ENCODE measurements at regions not wholly inside any gene's neighbourhood (a gene's known extent, or its start where the extent isn't known, plus 50 kb on each side); places are given as distances from the start of the nearest gene placed in this dataset.

DNA sequence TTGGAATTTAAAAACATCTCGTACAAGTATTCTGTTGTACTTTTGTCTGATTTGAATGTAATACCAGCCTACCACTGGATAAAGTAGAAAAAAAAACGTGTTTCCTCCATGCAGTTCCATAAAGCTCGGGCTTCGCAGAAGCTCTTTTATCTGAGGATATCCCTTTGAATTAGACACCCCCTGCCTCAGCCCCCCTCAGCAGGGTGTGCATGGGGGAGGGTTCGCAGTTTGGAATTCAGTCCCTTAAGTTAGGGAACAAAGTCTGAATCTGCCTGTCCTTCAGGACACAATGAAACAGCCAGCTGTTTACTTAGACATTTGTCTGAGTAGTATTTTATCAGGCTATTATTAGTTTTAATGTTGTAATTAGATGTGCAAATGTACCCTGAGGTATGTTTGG is 234.0 kb upstream of the CAND1 start:
- POLR2A ChIA-PET, result no interaction called here
- intact Hi-C loops (cut with micrococcal nuclease) (no loop called here), dilution Hi-C loops (cut with MboI; ENCODE audit: extremely low pct_ligation_motif_present, low sequenced_read_pairs) (no loop called here)
- BruUV-seq (replicated peaks), result no TSS peak
- no peak overlapping the region for H3K4me3 ChIP-seq (replicated peaks in 1 of 3; ENCODE audit: insufficient read depth in 1 of 3, low read depth in 1 of 3, low read length in 3 of 3)
- H3K27ac ChIP-seq (ENCODE audit: insufficient read depth, low read depth, low read length), result no peak overlapping the region
- no peaks in the 10 kb centered on the region for H3K9me1 ChIP-seq (replicated peaks; ENCODE audit: control insufficient read depth, extremely low read depth, insufficient read depth, low read length)
- no peak for TF ChIP-seq MAX (IDR thresholded peaks at IDR 0.05; ENCODE audit: insufficient read depth, insufficient read length)
- no peaks in the 10 kb centered on the region for H3K79me2 ChIP-seq (ENCODE audit: control insufficient read depth, insufficient read depth, low read length)
- CTCF ChIA-PET, result interaction anchor here (1.0 to 1.1 kb wide), 2 partner anchors 8 to 126 kb away, joined by 3 read pairs; no protein-coding TSS in a partner anchor
- H3K27me3 ChIP-seq (ENCODE audit: control insufficient read depth in 2 of 2, insufficient read depth in 2 of 2, low read length in 2 of 2), result no peaks in the 10 kb centered on the region
- H4K20me1 ChIP-seq (replicated peaks; ENCODE audit: control insufficient read depth, extremely low read depth, insufficient read depth, low read length), result no peaks in the 10 kb centered on the region
- H2AFZ ChIP-seq (ENCODE audit: low read depth, low read length), result no peak overlapping the region
- H3K4me1 ChIP-seq (ENCODE audit: control insufficient read depth, extremely low read depth, insufficient read depth, low read length), result no peaks in the 10 kb centered on the region
- no peaks in the 10 kb centered on the region for H3K36me3 ChIP-seq (ENCODE audit: control insufficient read depth in 2 of 2, extremely low read depth in 1 of 2, insufficient read depth in 2 of 2, low read length in 2 of 2)
- FAIRE-seq (no peak), DNase-seq (ENCODE audit: low read depth, low spot score) (no peak)
- no peak overlapping the region for H3K9ac ChIP-seq (replicated peaks; ENCODE audit: extremely low read depth, insufficient read depth, low read length)
- H3K9me3 ChIP-seq (replicated peaks; ENCODE audit: control insufficient read depth, insufficient read depth, low read length), result no peaks in the 10 kb centered on the region
- no peak overlapping the region for H3K4me2 ChIP-seq (ENCODE audit: insufficient read depth, low read length)

DNA sequence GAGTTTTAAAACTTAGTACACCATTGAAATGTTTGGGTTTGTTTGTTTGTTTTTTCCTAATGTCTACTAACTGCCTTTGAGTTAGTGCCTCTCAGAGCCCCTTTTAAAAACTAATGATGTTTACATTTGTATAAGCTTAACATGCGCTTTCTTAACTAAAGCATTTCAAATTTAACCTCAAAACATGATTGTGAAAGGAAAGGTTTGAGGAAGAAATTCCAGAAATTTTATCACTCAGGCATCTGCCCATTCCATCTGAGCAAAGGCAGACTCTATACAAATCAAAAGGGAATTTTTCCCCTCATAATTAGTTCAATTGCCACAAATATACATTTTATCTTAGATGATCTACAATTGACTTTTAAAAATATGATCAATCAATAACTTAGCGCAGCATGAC is 230.7 kb upstream of the CAND1 start:
- Histone ChIP-seq H3K4me1 (ENCODE audit: control insufficient read depth, extremely low read depth, insufficient read depth, low read length) (no peaks in the 10 kb centered on the region), H3K36me3 (ENCODE audit: control insufficient read depth in 2 of 2, extremely low read depth in 1 of 2, insufficient read depth in 2 of 2, low read length in 2 of 2) (no peaks in the 10 kb centered on the region), H3K9me1 (replicated peaks; ENCODE audit: control insufficient read depth, extremely low read depth, insufficient read depth, low read length) (no peaks in the 10 kb centered on the region), H2AFZ (ENCODE audit: low read depth, low read length) (no peak overlapping the region), H3K27ac (ENCODE audit: insufficient read depth, low read depth, low read length) (no peak overlapping the region), H4K20me1 (replicated peaks; ENCODE audit: control insufficient read depth, extremely low read depth, insufficient read depth, low read length) (no peaks in the 10 kb centered on the region), H3K79me2 (ENCODE audit: control insufficient read depth, insufficient read depth, low read length) (no peaks in the 10 kb centered on the region), H3K4me3 (replicated peaks in 1 of 3; ENCODE audit: insufficient read depth in 1 of 3, low read depth in 1 of 3, low read length in 3 of 3) (no peak overlapping the region), H3K4me2 (ENCODE audit: insufficient read depth, low read length) (no peak overlapping the region), H3K9me3 (replicated peaks; ENCODE audit: control insufficient read depth, insufficient read depth, low read length) (no peaks in the 10 kb centered on the region), H3K9ac (replicated peaks; ENCODE audit: extremely low read depth, insufficient read depth, low read length) (no peak overlapping the region), H3K27me3 (ENCODE audit: control insufficient read depth in 2 of 2, insufficient read depth in 2 of 2, low read length in 2 of 2) (no peaks in the 10 kb centered on the region)
- dilution Hi-C loops (cut with MboI; ENCODE audit: extremely low pct_ligation_motif_present, low sequenced_read_pairs), result no loop called here
- BruUV-seq (replicated peaks), result no TSS peak
- TF ChIP-seq, protein P1, sequence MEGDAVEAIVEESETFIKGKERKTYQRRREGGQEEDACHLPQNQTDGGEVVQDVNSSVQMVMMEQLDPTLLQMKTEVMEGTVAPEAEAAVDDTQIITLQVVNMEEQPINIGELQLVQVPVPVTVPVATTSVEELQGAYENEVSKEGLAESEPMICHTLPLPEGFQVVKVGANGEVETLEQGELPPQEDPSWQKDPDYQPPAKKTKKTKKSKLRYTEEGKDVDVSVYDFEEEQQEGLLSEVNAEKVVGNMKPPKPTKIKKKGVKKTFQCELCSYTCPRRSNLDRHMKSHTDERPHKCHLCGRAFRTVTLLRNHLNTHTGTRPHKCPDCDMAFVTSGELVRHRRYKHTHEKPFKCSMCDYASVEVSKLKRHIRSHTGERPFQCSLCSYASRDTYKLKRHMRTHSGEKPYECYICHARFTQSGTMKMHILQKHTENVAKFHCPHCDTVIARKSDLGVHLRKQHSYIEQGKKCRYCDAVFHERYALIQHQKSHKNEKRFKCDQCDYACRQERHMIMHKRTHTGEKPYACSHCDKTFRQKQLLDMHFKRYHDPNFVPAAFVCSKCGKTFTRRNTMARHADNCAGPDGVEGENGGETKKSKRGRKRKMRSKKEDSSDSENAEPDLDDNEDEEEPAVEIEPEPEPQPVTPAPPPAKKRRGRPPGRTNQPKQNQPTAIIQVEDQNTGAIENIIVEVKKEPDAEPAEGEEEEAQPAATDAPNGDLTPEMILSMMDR (IDR thresholded peaks at IDR 0.05; ENCODE audit: extremely low read depth in 1 of 2, insufficient read depth in 1 of 2, low read depth in 1 of 2, low read length in 2 of 2), result no peak
- no peak for TF ChIP-seq GATA2 (IDR thresholded peaks at IDR 0.05; ENCODE audit: insufficient read depth, insufficient read length, low read depth, low read length)
- no peak for TF ChIP-seq POLR2A (IDR thresholded peaks at IDR 0.05; ENCODE audit: low read depth, low read length)
- TF ChIP-seq EZH2 (IDR thresholded peaks at IDR 0.05; ENCODE audit: borderline replicate concordance, low read depth, low read length, severe bottlenecking), result no peak
- no peak for TF ChIP-seq POLR2AphosphoS5 (IDR thresholded peaks at IDR 0.05; ENCODE audit: insufficient read depth, low read depth, low read length)
- no peak for TF ChIP-seq JUN (IDR thresholded peaks at IDR 0.05; ENCODE audit: borderline replicate concordance, insufficient read depth, insufficient read length, low read depth)
- no peak for TF ChIP-seq FOS (IDR thresholded peaks at IDR 0.05; ENCODE audit: borderline replicate concordance, insufficient read depth, low read length)
- intact Hi-C loops (cut with micrococcal nuclease), result no loop called here
- CTCF ChIA-PET, result no interaction called here
- POLR2A ChIA-PET, result no interaction called here
- FAIRE-seq (no peak), DNase-seq (ENCODE audit: low read depth, low spot score) (no peak)
